Gastrocnemius medialis (tissue), 4 donors: ENCODE measurements at regions not wholly inside any gene's neighbourhood (a gene's known extent, or its start where the extent isn't known, plus 50 kb on each side); places are given as distances from the start of the nearest gene placed in this dataset.

Experiments used
- CTCF ChIP-seq, 5 experiments: fragments of 450-650 bp in 3 of 5; fragments of 200-600 bp in 2 of 5; sonication (generic) in 2 of 5; IDR thresholded peaks in 4 of 5; conservative IDR thresholded peaks in 1 of 5; 1 replicate in 4 of 5; 2 replicates in 1 of 5; pipeline ENCODE4 v1.5.1; 2016 to 2019; ENCODE audit warnings: antibody characterized with exemption in 5 of 5, mild to moderate bottlenecking in 3 of 5, moderate library complexity in 3 of 5
- POLR2A ChIP-seq, 2 donors: fragments of 450-650 bp; IDR thresholded peaks; one replicate each; pipeline ENCODE4 v1.6.1; 2017; ENCODE audit warnings: antibody characterized with exemption in 2 of 2, mild to moderate bottlenecking in 2 of 2, moderate library complexity in 2 of 2

- TF ChIP-seq CTCF (IDR thresholded peaks at IDR 0.05 in 4 of 5, conservative IDR thresholded peaks at IDR 0.05 in 1 of 5) (no peak), POLR2A (IDR thresholded peaks at IDR 0.05) (no peak)
These were observed 329.9 kb downstream of the CDC5L start for GRCh38 chr6:44717431-44717830.
